Spleen (tissue), 11 donors: ENCODE measurements at regions not wholly inside any gene's neighbourhood (a gene's known extent, or its start where the extent isn't known, plus 50 kb on each side); places are given as distances from the start of the nearest gene placed in this dataset.

Source experiments
- DNase-seq: peaks from one replicate; pipeline ENCODE4 v3.0.0-alpha.2; 2020
- H3K27ac ChIP-seq, 8 donors: fragments of 200-600 bp; sonication (generic) in 7 of 8; 1 replicate in 4 of 8; 2 replicates in 4 of 8; pipeline versions ENCODE4 v1.5.0 to v1.8.0; 2016 to 2021; ENCODE audit warnings: inconsistent platforms in 4 of 8, mild to moderate bottlenecking in 4 of 8, moderate library complexity in 1 of 8
- H3K27me3 ChIP-seq, 7 donors: fragments of 200-600 bp; sonication (generic) in 6 of 7; replicated peaks in 1 of 7; 1 replicate in 4 of 7; 2 replicates in 3 of 7; pipeline versions ENCODE4 v1.5.0 to v1.8.0; 2016 to 2021; ENCODE audit warnings: inconsistent platforms in 3 of 7, mild to moderate bottlenecking in 1 of 7
- H3K36me3 ChIP-seq, 6 donors: fragments of 200-600 bp; sonication (generic) in 5 of 6; 1 replicate in 4 of 6; 2 replicates in 2 of 6; pipeline versions ENCODE4 v1.5.0 to v1.8.0; 2016 to 2021; ENCODE audit warnings: inconsistent platforms in 2 of 6
- H3K4me1 ChIP-seq, 6 donors: fragments of 200-600 bp; sonication (generic) in 5 of 6; 1 replicate in 3 of 6; 2 replicates in 3 of 6; pipeline versions ENCODE4 v1.5.0 to v1.8.0; 2016 to 2021; ENCODE audit warnings: inconsistent platforms in 3 of 6
- H3K4me3 ChIP-seq, 8 donors: fragments of 200-600 bp; sonication (generic) in 7 of 8; 1 replicate in 4 of 8; 2 replicates in 4 of 8; pipeline versions ENCODE4 v1.5.0 to v1.8.0; 2016 to 2021; ENCODE audit warnings: inconsistent platforms in 4 of 8, mild to moderate bottlenecking in 4 of 8, moderate library complexity in 2 of 8
- H3K9me3 ChIP-seq, 8 donors: fragments of 200-600 bp; sonication (generic) in 7 of 8; 1 replicate in 4 of 8; 2 replicates in 4 of 8; pipeline versions ENCODE4 v1.5.0 to v1.8.0; 2016 to 2021; ENCODE audit warnings: inconsistent platforms in 4 of 8
- POLR2A ChIP-seq, 3 donors: fragments of 450-650 bp; IDR thresholded peaks; one replicate each; pipeline ENCODE4 v1.5.1; 2017; ENCODE audit warnings: antibody characterized with exemption in 3 of 3, mild to moderate bottlenecking in 1 of 3
- POLR2AphosphoS5 ChIP-seq, 3 donors: sonication (generic); formaldehyde crosslinking; IDR thresholded peaks; one replicate each; pipeline ENCODE4 v1.5.1; 2017; ENCODE audit warnings: antibody characterized with exemption in 3 of 3
- WGBS, 5 donors: extraction: QIAGEN DNeasy Blood & Tissue Kit in 3 of 5; methylation state at CpG; one replicate each; pipeline versions ENCODE4 v1.1.5 to v1.1.7; 2013 to 2018; 5-methylcytosine and 5-hydroxymethylcytosine counted together
- intact Hi-C: fragments of 100-400 bp; cut with DNase I; formaldehyde crosslinking; loops from one replicate; pipeline ENCODE4 v1.15.0; 2023; ENCODE audit warnings: low total_unique reads
- TF ChIP-seq, protein P1 (sequence below), 11 experiments: fragments of 200-600 bp in 7 of 11; fragments of 450-650 bp in 4 of 11; sonication (generic) in 4 of 11; IDR thresholded peaks in 8 of 11; conservative IDR thresholded peaks in 3 of 11; 1 replicate in 7 of 11; 2 replicates in 4 of 11; pipeline versions ENCODE4 v1.4.0 to v1.8.0; 2016 to 2021; ENCODE audit warnings: antibody characterized with exemption in 11 of 11, inconsistent platforms in 4 of 11, mild to moderate bottlenecking in 1 of 11
- donor health status: healthy with polysubstance abuse.
- donor health status: DM: no; HTN: no; CAD: no; lungs with moderate emphysema.
- donor health status: DM: no; HTN: no; CAD: no.
- donor health status: Bipolar disorder and iron deficiency.
- donor health status: healthy.
- donor health status: DM: no; HTN: no; CAD: no.
- donor health status: DM: yes; HTN: yes; CAD: no.

GRCh38 chr18:73807551-73808192, 340.0 kb downstream of the FBXO15 start:
- Histone ChIP-seq H3K36me3 (no peaks in the 10 kb centered on the region), H3K27ac (no peak overlapping the region), H3K4me3 (no peak overlapping the region), H3K4me1 (peaks cover 0 to 3% (median 0%) of the 10 kb centered on the region in 6 donors), H3K27me3 (no peaks in the 10 kb centered on the region), H3K9me3 (no peaks in the 10 kb centered on the region)
- intact Hi-C loops = no loop called here
- TF ChIP-seq, protein P1, sequence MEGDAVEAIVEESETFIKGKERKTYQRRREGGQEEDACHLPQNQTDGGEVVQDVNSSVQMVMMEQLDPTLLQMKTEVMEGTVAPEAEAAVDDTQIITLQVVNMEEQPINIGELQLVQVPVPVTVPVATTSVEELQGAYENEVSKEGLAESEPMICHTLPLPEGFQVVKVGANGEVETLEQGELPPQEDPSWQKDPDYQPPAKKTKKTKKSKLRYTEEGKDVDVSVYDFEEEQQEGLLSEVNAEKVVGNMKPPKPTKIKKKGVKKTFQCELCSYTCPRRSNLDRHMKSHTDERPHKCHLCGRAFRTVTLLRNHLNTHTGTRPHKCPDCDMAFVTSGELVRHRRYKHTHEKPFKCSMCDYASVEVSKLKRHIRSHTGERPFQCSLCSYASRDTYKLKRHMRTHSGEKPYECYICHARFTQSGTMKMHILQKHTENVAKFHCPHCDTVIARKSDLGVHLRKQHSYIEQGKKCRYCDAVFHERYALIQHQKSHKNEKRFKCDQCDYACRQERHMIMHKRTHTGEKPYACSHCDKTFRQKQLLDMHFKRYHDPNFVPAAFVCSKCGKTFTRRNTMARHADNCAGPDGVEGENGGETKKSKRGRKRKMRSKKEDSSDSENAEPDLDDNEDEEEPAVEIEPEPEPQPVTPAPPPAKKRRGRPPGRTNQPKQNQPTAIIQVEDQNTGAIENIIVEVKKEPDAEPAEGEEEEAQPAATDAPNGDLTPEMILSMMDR (IDR thresholded peaks at IDR 0.05 in 8 of 11, conservative IDR thresholded peaks at IDR 0.05 in 3 of 11) = no peak
- TF ChIP-seq POLR2A (IDR thresholded peaks at IDR 0.05) (no peak), POLR2AphosphoS5 (IDR thresholded peaks at IDR 0.05) (no peak)
- 49 to 71% (median 61%) methylated on average over 4 of the region's 4 CpGs for WGBS, 5 donors
- no peak for DNase-seq

- Histone ChIP-seq H3K36me3 (no peaks in the 10 kb centered on the region), H3K4me3 (no peak overlapping the region), H3K4me1 (peaks cover 0 to 3% (median 0%) of the 10 kb centered on the region in 6 donors), H3K9me3 (no peaks in the 10 kb centered on the region), H3K27ac (no peak overlapping the region), H3K27me3 (no peaks in the 10 kb centered on the region)
- TF ChIP-seq POLR2AphosphoS5 (IDR thresholded peaks at IDR 0.05) (no peak), POLR2A (IDR thresholded peaks at IDR 0.05) (no peak)
- TF ChIP-seq, protein P1 (IDR thresholded peaks at IDR 0.05 in 8 of 11, conservative IDR thresholded peaks at IDR 0.05 in 3 of 11) = no peak
- WGBS, 5 donors = 86 to 95% (median 93%) methylated on average over 3 of the region's 3 CpGs
- no peak for DNase-seq
- intact Hi-C loops = no loop called here
Measured at GRCh38 chr18:73805991-73806390, 341.6 kb downstream of the FBXO15 start.

DNA sequence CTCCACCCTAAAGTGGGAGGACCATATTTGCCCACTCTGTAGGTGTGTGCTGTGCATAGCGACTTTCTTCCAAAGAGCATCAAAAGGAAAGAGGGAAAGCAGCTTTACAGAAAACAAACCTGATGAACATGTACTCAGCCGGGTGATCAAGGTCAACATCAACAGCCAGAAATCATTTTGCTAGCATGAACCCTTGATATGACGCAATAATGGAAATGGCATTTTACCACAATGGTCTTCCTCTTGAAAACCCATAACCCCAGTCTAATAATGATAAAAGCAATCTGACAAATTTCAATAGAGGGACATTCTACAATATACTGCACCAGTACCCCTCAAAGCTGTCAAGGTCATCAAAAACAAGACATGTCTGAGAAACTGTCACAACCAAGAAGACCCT, 350.2 kb downstream of the FBXO15 start:
- DNase-seq = no peak
- intact Hi-C loops = no loop called here
- no peak overlapping the region for H3K27ac ChIP-seq
- no peak overlapping the region for H3K4me3 ChIP-seq
- H3K27me3 ChIP-seq = no peaks in the 10 kb centered on the region
- no peaks in the 10 kb centered on the region for H3K36me3 ChIP-seq
- H3K4me1 ChIP-seq = no peaks in the 10 kb centered on the region
- no peaks in the 10 kb centered on the region for H3K9me3 ChIP-seq
- TF ChIP-seq POLR2AphosphoS5 (IDR thresholded peaks at IDR 0.05) (no peak), POLR2A (IDR thresholded peaks at IDR 0.05) (no peak)
- TF ChIP-seq, protein P1 (IDR thresholded peaks at IDR 0.05 in 8 of 11, conservative IDR thresholded peaks at IDR 0.05 in 3 of 11) = no peak
- WGBS, 5 donors = 80 to 85% (median 81%) methylated on average over 3 of the region's 3 CpGs

DNA sequence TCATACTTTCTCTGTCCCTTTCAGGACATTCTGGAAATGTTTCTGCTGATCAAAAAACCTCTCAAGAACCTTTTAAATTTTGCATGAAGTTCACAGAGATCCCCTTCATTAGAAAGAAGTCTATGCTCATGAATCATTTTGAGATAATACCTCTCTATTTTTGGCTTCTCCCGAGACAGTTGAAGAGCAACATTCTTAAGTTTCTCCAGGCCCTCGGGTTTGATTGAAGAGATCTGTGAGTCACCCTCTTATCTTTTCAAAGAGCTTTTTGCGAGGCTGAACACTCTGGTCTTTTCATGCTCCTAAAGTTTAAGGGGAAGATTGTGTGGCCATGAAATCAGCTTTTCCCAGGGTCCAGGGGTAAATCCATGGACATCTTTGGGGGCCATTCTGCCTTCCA, 354.2 kb downstream of the FBXO15 start:
- intact Hi-C loops = no loop called here
- no peak overlapping the region for H3K4me3 ChIP-seq
- WGBS, 5 donors = 55 to 83% (median 67%) methylated on average over 3 of the region's 3 CpGs
- TF ChIP-seq, protein P1 (IDR thresholded peaks at IDR 0.05 in 8 of 11, conservative IDR thresholded peaks at IDR 0.05 in 3 of 11) = no peak
- no peak for TF ChIP-seq POLR2AphosphoS5 (IDR thresholded peaks at IDR 0.05)
- no peak for TF ChIP-seq POLR2A (IDR thresholded peaks at IDR 0.05)
- no peaks in the 10 kb centered on the region for H3K4me1 ChIP-seq
- no peaks in the 10 kb centered on the region for H3K27me3 ChIP-seq
- H3K9me3 ChIP-seq = no peaks in the 10 kb centered on the region
- DNase-seq = no peak
- no peak overlapping the region for H3K27ac ChIP-seq
- H3K36me3 ChIP-seq = no peaks in the 10 kb centered on the region
